ENCODE measurements at regions not wholly inside any gene's neighbourhood (a gene's known extent, or its start where the extent isn't known, plus 50 kb on each side); places are given as distances from the start of the nearest gene placed in this dataset.

DNA sequence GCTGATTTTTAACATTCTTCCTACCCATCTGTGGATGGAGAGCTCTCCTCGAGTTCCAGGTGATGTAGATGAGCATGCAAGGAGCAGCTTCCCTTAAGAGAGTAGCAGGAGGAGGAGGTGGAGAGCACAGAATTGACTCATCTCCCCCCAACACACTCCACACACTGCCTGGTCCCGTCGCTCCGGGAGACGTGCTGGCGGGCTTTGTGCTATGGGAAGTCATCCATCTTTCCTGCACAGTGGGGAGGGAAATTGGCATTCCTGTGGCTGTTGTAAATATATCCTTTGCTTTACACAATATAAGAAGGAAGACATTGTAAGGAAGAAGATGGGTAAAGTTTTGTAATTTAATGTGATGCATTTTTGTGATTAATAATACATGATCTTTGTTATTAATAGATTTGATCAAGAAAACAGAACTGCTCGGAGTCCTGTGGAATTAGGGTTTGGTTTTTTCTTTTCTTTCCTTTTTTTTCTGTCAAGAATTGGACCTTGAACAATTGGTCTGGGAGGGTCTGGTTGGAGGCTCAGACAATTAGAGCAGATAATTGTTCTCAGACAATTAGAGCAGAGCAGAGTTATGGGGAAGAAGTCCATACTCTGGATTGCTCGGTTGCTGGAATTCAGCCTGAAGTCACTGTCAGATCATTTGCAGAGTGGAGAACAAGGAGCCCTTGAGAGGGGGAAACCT, 297.8 kb downstream of the GADD45G start:
- TF ChIP-seq POLR2A (IDR thresholded peaks at IDR 0.05; ENCODE audit: borderline replicate concordance, extremely low read depth, insufficient read depth, insufficient read length) (no peak), EGR1 (IDR thresholded peaks at IDR 0.05; ENCODE audit: low read depth) (no peak), POLR2AphosphoS5 (IDR thresholded peaks at IDR 0.05; ENCODE audit: low read depth, low read length) (no peak), ZNF274 (IDR thresholded peaks at IDR 0.05; ENCODE audit: low read depth, low read length) (no peak), EZH2phosphoT487 (IDR thresholded peaks at IDR 0.05; ENCODE audit: borderline replicate concordance) (no peak), TCF7L2 (IDR thresholded peaks at IDR 0.05; ENCODE audit: borderline replicate concordance, extremely low read depth, insufficient read depth, insufficient read length) (no peak), SRF (IDR thresholded peaks at IDR 0.05; ENCODE audit: low read depth) (no peak), SIN3A (IDR thresholded peaks at IDR 0.05; ENCODE audit: low read depth) (no peak), SP1 (IDR thresholded peaks at IDR 0.05; ENCODE audit: low read depth) (no peak), EZH2 (IDR thresholded peaks at IDR 0.05) (no peak), RAD21 (IDR thresholded peaks at IDR 0.05; ENCODE audit: low read depth) (no peak)
- TF ChIP-seq, protein P1, sequence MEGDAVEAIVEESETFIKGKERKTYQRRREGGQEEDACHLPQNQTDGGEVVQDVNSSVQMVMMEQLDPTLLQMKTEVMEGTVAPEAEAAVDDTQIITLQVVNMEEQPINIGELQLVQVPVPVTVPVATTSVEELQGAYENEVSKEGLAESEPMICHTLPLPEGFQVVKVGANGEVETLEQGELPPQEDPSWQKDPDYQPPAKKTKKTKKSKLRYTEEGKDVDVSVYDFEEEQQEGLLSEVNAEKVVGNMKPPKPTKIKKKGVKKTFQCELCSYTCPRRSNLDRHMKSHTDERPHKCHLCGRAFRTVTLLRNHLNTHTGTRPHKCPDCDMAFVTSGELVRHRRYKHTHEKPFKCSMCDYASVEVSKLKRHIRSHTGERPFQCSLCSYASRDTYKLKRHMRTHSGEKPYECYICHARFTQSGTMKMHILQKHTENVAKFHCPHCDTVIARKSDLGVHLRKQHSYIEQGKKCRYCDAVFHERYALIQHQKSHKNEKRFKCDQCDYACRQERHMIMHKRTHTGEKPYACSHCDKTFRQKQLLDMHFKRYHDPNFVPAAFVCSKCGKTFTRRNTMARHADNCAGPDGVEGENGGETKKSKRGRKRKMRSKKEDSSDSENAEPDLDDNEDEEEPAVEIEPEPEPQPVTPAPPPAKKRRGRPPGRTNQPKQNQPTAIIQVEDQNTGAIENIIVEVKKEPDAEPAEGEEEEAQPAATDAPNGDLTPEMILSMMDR (IDR thresholded peaks at IDR 0.05 in 2 of 3, conservative IDR thresholded peaks at IDR 0.05 in 1 of 3; ENCODE audit: borderline replicate concordance in 1 of 3, insufficient read depth in 1 of 3, low read depth in 2 of 3, low read length in 2 of 3) = no peak
